ENCODE measurements at regions not wholly inside any gene's neighbourhood (a gene's known extent, or its start where the extent isn't known, plus 50 kb on each side); places are given as distances from the start of the nearest gene placed in this dataset.

DNA sequence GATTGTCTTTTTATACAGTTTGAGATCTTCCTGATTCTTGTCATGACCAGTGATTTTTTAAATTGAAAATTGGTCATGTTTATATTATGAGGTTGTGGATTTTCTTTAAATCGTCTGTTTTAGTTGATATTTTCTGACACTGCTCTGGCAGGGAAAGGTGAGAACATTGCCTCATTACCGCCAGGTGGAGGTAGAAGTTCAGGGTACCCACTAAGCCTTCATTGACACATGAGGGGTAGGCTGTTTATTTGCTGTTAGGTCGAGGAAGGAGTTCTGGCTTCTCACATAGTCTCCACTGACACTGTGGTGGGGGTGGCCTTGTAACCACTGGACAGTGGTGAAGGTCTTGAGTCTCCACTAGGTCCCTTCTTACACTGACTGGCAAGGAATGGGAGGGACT, 117.6 kb upstream of the GPR101 start:
- TF ChIP-seq POLR2AphosphoS5 (IDR thresholded peaks at IDR 0.05; ENCODE audit: borderline replicate concordance, low read depth, low read length) (no peak), FOXP2 (optimal IDR thresholded peaks at IDR 0.05; ENCODE audit: control extremely low read depth, extremely low read length, insufficient read depth) (no peak), EZH2 (IDR thresholded peaks at IDR 0.05) (no peak)

Measured in SK-N-MC (cell line).